ENCODE measurements at regions not wholly inside any gene's neighbourhood (a gene's known extent, or its start where the extent isn't known, plus 50 kb on each side); places are given as distances from the start of the nearest gene placed in this dataset.

DNA sequence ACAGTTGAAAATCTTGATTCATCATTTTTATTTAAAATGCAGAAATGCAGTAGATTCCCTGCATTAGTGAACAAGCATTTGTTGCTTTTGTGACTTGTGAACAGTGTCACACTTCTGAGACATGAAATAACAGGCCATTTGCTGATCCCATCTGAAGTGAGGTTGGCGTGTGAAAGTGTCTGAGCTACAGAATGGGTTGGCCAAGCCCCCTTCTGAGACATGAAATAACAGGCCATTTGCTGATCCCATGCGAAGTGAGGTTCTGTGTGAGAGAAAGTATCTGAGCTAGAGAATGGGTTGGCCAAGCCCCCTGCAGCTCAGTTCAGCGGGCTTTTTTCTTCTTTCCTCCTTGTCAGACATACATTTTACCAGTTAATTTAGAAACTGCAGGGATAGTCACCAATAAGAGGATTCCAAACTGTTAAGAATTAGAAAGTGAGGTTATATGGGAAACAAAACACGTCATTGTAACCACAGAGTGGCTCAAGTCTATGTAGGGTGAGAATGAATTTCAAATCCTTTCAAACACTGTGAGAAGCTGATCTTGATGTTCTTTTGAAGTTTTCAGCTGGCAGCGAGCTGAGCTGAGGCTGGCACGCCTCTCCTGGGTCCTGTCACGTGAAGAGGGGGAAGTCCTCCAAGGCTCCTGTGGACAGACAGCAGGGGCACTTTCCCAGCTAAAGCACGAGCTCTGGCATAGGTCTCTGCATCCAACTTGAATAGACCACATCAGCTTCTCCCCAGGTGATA, 339.2 kb upstream of the SALL3 start:
- DNase-seq: no peak

DNA sequence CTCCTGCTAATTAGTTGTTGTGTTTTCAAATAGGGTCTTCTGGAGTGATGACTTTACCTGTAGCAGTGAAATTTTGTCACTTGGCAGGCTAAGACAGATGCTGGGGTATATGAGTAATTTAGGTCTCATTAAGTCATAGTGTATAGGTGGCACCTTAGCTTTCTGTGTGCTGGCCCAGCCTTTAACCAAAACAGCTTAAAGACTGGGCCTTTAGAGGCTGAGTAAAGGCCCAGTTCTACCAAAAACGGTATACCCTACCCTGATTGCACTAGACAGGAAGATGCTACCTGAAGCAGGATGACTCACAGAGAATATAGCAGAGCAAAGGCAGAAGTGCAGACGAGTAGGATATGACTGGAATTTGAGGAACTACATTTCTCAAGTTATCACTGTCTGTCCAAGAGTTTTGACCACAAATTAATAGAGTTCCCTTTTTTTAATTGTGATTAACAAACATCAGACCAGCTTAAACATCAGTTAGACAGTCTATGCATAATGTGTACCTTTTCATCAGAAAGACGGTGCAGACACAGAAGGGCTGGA, 337.9 kb upstream of the SALL3 start:
- no peak for DNase-seq

DNA sequence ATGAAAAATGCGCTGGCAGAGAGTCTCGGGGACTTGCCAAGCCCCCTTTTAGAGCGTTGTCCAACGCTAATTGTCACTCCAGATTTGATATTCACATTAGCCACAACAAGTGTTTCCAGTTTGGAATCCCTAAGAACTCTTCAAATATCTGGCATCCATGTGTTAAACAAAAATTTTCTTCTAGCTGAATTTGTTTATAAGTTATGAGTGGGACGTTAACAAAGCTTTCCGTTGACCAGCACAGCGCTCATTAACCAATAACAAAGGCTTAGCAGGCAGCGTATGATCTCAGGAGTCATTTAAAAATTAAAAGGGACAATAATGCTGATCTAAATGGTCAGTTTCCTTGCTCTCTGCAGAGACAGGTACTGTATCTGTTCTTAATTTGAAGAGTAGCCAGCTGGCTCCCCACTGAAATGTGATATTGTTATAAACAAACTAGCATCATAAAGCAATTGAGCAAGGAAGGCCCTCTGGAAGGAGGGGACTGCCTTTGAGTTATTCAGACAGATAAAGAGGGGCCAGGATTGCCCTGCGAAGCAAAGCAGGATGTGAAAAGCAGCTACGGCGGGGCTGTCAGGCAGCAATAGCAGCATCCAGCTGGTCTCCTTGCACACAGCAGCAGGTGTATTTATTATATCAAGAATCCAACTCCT, 337.2 kb upstream of the SALL3 start:
- no peak for DNase-seq

DNA sequence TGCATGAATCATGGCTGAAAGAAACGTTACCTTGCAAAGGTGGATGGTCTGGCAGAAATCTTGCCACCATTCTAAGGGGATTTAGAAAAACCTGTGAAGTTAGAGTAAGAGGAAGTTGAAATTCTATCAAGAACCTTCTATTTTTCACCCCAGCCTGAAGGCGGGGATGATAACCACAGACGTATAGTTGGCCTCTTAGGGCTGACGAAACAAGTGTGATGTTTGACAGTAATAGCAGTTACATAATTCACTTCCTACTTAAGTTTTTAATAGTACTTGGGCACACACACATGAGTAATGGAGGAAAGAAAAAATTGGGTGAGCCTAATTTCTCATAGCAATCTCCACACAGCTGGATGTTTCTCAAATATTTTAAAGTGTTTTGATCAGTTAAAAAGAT, 336.6 kb upstream of the SALL3 start:
- no peak for DNase-seq

DNA sequence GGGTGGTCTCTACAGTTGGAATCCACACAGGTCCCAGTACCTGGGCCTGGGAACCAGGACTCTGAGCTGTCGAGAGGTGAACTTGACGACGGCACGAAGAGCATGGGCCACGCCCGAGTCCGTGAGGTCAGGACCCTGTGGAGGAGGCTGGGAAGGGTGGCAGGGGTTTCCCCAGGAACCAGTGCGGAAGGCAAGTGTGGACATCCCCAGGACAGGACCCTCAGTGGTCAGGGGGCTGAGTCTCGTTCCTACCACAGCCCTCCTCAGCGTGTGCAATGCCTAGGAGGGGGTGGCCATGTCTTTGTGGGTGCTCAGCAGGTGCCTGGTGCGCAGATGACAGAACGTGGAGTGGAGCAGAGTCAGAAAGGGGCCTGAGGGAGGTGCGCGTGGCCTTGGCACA, 335.6 kb upstream of the SALL3 start:
- no peak for DNase-seq

DNA sequence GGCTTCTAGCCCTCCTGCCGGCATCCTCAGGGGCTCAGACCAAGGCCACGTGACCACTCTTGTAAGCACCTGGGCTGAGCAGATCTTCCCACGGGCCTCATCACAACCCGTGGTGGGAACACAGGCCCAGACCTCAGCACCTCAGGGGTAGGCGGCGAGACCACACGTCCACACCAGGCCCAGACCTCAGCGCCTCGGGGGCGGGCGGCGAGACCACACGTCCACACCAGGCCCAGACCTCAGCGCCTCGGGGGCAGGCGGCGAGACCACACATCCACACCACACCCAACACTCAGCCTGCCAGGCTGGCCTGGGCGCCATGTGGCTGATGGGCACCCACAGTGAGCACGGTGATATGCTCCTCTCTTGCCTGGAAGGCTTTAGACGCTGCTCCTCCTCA, 334.4 kb upstream of the SALL3 start:
- DNase-seq: no peak

DNA sequence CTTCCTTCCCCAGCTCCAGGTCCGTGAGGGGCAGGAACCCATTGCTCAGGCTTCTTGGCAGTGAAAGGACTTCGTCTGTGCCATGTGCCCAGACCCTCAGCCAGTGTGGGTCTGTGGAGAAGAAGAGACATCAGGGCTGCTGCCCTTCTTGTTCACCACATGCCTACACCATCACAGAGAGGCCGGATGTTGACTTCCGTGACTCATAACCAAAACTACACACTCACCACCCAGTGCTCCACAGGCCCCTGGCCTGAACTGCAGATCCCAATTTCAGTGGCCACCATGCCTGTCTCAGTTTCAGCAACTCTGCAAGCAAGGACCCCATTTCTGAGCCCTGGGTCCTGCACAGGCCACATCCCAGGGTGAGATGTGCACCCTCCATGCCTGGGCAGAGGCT, 332.6 kb upstream of the SALL3 start:
- DNase-seq: no peak

DNA sequence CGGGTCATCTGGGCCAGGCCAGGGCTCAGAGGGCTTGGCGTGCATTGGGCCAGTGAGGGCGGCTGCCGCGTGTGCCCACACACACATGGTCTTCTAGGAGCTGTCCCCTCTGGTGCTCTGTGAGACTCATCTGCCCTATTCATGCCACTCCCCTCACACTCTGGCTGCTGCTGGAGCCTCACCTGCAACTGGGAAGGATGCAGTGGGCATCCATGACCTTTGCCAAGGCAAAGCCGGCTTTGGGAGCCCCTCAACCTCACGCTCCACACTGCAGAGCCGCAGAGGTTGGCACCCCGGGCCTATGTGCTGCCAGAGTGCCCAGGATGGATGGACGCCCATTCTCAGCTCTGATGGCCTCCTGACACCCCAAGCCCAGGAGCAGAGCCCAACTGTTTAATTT, 330.2 kb upstream of the SALL3 start:
- no peak for DNase-seq

DNA sequence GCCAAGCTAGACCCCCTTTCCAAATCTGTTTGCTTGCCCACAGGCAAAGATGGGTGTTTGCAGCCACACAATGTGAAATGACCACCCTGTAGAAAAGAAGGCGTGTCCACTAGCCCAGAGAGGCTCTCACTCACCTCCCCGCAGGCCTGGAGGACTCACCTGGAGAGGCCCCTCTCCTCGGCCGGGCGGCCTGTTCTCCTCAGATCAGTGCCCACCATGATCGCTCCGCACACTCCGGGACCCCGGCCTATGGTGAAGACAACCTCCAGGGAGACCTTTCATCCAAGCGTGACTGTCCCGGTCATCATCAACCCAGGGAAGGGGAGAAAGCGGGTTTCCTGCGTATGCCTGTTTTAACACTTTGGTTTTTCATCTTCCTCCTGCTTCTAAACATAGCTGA, 328.7 kb upstream of the SALL3 start:
- no peak for DNase-seq

DNA sequence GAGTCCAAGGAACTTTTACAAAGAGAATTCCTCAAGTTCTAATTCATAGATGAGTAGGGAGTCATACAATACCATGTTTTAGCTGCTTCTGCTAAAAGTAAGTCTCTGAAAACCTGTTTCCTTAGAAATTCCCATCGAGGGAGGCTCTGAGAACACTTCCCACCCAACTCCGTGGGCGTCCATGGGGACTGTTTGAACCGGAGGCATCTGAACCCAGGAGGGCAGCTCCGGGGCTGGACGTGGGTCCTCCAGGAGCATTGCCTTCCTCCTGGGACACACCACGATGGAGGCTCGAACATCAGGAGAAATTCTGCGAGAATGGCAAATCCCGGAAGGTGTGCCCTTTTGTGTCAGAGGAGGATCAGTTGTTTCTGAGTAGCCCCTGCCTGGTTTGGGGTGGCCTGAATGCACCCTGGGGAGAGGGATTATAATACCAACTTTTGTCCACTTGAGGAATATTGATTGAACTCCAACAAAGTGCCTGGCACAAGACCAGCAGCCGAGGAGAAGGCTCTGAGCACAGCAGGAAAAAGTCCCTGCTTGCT, 327.5 kb upstream of the SALL3 start:
- no peak for DNase-seq

DNA sequence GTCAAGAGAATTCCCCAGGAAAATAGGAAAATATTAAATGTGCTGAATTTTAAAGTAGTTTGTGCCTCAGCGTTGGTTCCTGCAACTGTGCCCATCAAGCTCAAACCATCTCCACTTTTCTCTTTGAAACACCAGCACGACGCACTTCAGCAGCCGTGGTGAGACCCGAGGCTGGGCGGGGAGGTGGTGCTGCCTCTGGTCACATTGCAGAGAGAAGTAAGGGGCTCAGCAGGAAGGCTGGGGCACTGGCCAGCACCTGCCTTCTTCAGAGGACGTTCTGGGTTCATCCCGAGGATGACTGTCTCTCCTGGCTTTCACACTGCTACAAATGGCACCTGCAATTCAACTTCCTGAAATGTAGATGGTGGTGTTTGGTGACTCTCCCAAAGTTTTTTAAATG, 323.7 kb upstream of the SALL3 start:
- DNase-seq: no peak

DNA sequence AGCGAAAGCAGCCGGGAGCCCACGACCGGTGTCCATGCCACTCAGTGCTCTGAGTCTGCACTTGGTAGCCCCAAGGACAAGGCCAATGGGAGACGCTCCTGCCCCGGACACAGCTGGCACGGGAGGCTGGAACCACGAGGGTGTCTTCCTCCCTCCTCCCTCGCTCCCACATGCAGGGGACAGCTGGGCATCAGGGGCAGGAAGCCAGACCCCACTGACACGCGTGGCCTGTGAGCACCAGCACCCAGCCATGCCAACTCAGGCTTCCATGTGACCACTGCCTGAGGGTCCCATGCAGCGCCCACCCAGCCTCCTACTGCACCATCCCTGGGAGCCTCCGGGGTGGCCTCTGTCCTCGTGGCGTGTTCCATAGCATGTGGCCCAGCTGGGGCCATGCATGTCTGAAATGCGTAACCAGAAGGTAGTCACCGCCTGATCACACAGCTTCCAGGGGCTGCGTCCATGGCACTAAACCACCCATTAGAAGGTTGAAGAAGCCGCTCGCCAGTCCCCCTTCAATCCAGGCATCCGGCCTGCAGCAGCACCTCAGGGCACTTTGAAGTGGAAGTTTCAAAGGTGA, 323.2 kb upstream of the SALL3 start:
- no peak for DNase-seq

DNA sequence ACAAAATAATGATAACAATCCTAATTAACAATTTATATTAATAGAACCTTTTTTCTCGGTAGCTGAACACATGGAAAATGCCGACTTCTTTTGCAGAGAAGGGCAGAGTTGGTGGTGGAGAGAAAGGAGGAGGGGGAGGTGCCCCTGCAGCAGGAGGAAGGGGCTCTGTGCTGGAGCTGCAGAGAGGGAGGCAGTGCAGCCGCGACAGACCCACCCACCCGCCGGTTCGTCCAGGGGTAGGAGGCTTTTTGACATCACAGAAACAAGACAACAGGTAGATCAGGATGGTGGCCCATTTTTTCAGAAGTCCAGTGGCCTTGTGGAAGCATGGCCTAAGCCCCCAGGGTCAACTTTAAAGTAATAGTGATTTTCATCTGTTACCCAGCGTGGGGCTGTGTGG, 321.1 kb upstream of the SALL3 start:
- DNase-seq: no peak

DNA sequence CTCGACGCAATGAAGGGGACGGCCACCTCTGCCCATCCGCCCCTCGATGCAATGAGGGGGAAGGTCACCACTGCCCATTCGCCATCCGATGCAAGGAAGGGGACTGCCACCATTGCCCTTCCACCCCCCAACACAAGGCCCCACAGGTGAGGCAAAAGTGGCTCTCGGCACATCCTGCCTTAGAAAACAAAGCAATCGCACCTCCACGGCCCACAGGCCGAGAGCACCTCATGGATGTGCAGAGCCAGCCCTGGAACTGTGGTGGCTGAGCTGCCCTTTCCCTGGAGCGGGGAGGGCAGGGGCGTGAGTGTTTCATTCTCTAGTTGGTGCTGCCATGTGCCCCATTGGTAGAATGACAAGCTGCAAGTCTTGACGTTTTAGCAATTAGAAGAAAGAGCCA, 320.6 kb upstream of the SALL3 start:
- DNase-seq: no peak

DNA sequence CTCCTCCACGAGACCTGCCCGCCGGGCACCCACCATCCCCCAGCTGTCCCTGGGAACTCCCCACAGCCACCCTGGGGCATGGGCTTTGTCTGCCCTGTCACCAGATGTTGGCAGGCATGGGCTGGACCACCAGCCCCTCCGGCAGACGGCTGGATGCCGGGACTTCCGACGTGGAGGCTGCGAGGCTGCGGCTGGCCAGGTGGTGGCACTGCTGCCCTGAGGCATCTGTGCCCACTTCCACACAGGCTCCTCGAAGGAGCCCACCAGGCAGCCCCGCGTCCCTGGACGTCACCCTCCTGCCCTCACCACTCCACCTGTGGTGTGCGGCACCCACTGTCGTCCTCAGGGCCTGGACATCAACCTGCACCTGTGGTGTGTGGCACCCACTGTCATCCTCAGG, 319.9 kb upstream of the SALL3 start:
- no peak for DNase-seq

DNA sequence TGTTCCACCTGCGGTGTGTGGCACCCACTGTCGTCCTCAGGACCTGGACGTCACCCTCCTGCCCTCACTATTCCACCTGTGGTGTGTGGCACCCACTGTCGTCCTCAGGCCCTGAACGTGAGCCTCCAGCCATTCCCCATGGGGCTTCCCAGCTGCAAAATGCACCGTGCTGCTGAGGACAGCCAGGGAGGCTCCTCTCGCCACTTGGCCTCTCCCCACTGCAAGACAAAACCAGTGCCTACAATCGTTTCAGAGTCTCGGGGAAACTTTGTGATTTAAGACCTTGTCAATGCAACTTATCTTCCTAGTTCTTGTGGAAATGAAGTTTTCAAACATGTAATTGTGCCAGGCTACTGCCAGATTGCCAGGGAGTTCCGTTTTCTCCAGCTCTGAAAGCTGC, 319.3 kb upstream of the SALL3 start:
- DNase-seq: no peak

DNA sequence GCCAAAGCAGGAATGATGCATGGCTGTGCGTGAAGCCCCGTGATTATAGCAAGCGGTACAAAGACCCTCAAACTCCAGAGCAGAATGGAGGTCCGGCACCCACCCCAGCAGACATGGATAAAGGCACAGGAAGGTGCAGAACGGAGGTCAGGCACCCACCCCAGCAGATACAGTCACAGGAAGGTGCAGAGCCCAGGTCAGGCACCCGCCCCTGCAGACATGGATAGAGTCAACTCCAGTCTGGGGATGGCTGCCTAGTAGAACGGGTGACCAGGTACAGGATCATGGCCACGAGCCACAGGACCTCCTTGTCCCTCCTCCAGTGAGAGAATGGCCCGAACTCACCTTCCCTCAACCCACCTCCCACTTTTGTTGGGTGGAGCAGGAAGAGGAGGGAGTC, 318.3 kb upstream of the SALL3 start:
- no peak for DNase-seq

DNA sequence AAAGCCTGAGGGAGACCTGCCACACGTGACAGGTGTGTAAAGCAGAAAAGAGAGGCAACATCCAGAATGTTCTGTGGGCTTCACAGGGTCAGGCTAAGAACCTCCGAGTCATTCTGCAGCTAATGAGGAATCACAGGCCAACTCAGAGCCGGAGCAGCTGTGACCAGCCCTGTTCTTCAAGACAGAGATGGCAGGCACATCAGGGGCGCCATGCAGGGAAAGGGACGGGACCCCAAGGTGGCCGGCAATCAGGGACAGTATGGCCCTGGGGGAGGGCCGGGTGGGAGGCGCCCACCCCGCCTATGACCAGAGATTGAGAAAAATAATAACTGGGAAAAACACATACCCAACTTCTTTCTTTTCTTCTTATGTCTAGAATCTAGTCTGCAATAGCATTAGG, 316.7 kb upstream of the SALL3 start:
- no peak for DNase-seq

DNA sequence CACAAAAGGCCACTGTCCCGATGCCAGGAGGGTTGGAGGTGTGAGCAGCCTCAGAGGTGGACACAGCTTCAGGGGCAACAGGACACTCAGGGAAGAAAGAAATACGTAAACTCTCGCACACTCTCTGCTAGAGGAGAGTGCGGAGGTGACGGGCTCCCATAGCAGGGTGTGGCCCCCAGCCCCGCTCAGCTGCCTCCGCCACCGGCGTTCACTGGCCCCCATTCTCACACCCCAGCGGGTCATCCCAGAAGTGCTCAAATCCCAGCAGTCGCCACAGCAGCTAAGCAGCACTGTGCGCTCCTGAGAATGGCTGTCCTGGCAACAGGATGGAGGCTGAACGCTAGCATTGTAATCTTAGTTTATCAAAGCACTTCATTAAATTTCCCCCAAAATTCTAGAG, 315.6 kb upstream of the SALL3 start:
- no peak for DNase-seq

DNA sequence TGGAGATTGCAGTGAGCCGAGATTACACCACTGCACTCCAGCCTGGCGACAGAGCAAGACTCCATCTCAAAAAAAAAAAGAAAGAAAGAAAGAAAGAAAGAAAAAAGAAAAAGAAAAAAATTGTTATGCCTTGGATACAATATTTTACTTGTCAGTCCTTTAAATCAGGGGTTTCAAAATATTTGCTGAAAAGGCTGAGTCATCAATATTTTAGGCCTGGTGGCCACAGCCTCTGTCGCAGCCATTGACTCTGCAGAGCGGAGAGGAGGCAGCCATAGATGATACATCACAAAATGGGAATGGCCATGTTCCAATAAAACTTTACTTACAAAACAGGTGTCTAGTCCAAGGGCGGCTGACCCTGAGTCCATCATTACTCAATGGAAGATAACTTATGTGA, 314.8 kb upstream of the SALL3 start:
- DNase-seq: no peak

DNA sequence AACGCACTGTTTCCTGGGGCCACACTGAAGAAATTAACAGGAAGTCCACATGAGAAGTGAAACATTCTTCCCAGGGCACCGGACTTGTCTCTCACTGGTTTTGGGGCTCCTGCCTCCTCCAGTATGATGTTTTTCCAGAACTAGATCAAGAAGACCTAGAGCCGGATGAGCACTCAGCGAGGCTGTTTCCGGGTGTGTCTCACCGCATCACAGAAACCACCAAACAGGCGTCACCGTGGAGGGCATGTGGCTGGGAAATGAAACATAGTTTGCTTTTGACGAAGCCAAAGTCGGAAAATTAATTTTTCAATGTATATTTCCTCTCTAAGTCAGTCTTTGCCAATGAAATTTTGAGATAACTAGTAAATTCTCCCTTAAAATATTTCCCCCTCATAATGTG, 314.0 kb upstream of the SALL3 start:
- no peak for DNase-seq

DNA sequence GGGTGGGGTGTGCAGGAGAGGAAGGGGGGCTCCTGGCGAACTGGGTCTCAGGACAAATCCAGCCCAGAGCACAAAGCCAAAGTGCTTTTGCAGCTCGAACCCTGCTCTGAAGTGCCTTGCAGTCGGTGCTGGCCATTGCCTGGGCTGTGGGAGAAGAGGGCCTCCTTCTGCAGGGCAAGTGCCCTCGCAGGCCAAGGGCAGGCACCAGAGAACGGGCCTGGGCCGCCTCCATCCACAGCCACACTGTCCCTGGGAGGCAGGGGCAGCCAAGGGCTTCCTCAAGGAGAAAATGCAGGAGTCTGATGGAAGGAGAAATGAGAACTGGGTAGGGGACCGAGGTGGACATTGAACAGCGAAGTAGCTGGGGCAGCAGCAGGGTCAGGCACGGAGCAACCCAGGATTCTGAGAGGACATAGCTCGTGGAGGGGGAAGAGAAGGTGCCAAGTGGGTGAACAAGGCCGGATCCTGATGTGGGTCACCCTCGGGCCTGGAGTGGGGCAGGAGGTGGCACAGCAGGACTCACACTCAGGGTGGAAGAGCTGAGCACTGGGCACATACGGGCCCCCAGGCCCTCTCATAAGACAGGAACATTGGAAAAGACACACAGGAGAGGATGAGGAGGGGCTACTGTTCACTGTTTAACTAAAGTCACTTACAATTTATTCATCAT, 312.8 kb upstream of the SALL3 start:
- no peak for DNase-seq

DNA sequence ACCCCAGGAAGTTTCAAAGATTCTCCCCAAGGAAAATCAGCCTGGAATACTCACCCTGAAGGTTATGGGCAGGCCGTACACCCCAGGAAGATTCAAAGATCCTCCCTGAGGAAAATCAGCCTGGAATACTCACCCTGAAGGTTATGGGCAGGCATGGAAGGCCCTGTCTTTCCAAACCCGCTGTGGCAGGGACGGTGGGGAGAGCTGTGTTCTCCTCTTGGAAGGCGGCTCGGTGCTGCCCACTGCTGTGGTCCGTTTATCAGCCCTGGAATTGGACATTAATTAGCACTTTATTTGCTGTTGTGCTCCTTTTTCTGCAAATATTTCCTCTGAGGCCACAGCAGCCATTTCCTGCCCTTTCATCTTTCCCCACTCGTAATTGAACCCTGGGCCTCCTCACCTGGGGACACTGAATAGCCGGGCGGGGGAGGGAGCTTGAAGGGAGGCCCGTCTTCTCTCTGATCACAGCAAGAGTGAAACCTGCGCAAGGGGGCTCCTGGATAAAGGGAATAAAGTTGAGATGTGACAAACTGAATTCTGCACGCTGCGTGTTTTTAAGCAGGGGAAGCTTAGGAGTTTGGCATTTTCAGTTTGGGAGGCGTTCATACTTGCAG, 308.7 kb upstream of the SALL3 start:
- no peak for DNase-seq

Data from bone marrow (tissue), 2 donors.